GM18505 (cell line): ENCODE measurements at regions not wholly inside any gene's neighbourhood (a gene's known extent, or its start where the extent isn't known, plus 50 kb on each side); places are given as distances from the start of the nearest gene placed in this dataset.
"Not testable (repeated sequence)": the region's sequence is repeated elsewhere in the genome, so short reads cannot be mapped to it uniquely, and the experiment has no call there.

Source experiments
- ATAC-seq: cut with Tn5 transposase; IDR thresholded peaks from one replicate; pipeline ENCODE4 v1.9.1; 2021; ENCODE audit not compliant: unreplicated experiment
- POLR2A ChIP-seq: IDR thresholded peaks from 4 replicates; pipeline ENCODE4 v1.6.1; 2011; ENCODE audit warnings: borderline replicate concordance; ENCODE audit not compliant: insufficient read depth, insufficient read length; ENCODE audit errors: extremely low read depth

DNA sequence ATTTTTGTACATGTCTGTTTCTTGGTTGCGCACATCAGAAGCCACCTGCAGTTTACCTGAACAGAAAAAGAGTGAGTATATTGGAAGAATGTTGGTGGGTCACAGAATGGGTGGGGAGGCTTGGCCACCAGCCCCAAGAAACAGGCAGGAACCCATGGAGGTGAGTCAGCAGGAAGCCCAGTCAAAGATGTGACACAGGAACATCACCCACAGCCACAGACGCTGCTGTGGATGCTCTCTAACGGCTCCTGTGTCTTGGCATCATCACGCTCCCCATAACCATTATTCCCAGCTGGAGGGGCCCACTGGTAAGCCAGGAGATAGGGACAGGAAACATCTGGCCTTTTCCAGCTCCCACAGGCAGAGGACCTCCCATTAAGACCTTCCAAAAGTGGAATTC lies 94.0 kb upstream of the WSB1 start:
- TF ChIP-seq POLR2A = no peak
- no peak for ATAC-seq

DNA sequence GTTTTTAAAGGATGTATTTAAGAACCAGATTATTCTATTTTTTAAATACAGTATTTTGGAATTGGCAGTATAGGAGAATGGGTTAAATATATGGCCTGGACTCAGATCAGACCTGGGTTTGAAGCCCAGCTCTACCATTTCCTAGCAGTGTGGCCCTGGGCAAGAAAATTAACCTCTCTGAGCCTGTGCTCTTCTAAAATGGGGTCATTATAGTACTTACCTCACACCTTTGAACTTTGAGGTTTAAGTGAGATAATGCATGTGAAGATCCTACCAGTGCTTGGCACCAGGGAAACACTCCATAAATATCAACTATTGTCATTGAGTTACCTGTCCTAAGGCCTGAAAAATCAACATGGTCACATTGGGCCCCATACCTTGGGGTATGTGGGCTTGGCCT lies 93.4 kb upstream of the WSB1 start:
- no peak for TF ChIP-seq POLR2A
- ATAC-seq = no peak

DNA sequence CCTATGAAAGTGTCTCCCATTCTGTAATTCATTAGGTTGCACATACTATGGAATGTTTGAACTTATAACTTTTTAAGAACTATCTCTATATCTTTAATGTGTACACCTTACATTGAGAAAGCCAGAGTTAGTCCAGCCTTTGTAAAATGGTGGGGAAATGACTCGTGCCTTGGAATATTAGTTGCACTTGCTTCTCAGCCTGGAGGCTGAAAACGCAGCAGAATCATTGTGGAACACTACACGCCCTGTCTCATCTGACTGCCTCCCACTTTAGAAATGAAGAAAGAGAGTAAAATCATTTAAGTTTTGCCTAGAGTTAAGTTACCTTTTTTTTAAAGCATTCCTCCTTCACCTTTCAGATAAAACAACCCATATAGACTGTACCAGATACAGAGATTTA lies 90.7 kb upstream of the WSB1 start:
- TF ChIP-seq POLR2A = no peak
- ATAC-seq = no peak

DNA sequence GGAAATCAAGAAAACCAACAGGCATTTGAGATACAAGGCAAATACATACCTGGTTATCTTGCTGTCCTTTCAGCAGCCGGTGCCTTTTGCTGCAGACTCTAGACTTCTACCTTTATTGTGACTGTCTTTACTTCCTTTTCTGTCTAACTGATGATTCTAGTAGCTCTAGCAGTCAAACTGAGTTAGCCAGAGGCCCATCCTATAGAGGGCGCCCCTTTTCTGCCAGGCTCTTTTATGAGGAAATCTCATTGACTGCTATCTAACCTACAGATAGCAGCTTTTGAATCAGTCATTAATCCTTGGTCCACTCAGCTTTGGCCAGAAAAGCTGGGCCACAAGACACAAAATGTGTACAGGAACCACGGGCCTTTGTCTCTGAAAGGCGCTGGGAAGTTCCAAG lies 87.5 kb upstream of the WSB1 start:
- no peak for TF ChIP-seq POLR2A
- ATAC-seq = no peak

DNA sequence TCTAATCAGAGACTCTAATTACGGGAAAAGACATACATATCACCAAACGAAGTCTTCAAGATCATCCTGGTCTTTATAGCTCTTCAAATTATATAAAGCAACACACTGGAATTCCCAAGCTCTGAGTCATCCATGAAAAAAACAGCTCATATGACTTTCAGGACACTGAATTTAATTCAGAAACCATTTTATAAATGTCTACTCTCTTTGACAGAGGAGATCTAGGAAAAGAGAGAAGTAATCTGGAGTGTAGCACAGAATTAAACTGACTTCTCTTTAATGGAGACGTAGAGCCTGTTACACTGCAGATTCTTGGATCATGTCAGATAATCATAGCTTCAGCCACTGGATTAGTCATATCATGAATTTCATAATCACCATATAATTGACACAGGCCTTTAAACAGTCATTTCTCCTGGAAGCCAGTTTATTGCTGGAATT lies 86.8 kb upstream of the WSB1 start:
- ATAC-seq = no peak
- TF ChIP-seq POLR2A = no peak

DNA sequence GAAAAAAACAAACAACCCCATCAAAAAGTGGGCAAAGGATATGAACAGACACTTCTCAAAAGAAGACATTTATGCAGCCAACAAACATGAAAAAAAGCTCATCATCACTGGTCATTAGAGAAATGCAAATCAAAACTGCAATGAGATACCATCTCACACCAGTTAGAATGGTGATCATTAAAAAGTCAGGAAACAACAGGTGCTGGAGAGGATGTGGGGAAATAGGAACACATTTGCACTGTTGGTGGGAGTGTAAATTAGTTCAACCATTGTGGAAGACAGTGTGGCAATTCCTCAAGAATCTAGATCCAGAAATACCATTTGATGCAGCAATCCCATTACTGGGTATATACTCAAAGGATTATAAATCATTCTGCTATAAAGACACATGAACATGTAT lies 85.5 kb upstream of the WSB1 start:
- ATAC-seq = not testable (repeated sequence)

DNA sequence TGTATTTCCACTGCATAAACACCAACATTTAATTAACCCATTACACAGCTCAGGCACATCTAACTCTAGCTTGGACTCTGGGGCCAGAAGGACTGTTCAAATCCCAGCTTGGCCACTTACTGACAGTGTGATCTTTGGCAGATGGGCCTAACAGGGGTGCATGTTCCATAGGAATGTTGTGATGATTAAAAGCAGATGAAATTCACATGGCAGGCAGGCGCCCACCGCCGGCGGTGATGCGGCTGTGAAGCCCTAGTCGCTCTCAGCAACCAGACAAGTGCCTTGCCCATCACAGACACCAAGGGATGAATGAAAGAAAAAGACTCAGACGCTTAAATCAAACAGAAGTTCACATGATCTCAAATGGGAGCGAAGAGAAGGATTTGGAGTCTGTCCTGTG lies 84.6 kb upstream of the WSB1 start:
- no peak for TF ChIP-seq POLR2A
- no peak for ATAC-seq

DNA sequence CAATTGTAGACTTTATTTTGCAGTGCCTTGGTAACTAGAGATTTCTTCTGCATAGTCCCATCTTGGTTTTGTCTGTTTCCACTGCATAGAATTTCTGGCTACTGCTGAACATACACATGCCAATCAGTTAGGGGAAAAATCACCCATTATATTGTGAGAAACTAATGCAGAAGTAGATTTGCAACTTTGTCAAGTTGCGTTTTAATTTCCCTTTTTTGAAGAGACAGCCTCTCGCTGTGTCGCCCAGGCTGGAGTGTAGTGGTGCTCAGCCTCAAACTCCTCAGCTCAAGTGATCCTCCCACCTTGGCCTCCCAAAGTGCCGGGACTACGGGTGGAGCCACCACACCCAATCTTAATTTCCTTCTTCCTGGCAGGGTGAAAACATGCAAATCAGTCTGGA lies 83.1 kb upstream of the WSB1 start:
- not testable (repeated sequence) for ATAC-seq

DNA sequence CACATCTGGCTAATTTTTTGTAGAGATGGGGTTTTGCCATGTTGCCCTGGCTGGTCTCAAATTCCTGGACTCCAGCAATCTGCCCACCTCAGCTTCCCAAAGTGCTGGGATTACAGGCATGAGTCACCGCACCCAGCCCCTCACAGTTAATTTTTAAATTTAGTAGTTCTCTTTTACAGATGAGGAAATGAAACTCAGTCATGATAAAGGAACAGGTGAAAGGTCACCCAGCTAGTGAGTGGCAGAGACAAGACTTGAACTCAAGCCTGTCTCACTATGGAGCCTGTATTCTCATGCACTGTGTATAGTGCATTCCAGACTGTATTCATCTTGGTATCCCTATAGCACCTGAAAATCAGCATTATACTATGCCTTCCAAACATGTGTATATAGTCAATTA lies 77.1 kb upstream of the WSB1 start:
- no peak for TF ChIP-seq POLR2A
- no peak for ATAC-seq

DNA sequence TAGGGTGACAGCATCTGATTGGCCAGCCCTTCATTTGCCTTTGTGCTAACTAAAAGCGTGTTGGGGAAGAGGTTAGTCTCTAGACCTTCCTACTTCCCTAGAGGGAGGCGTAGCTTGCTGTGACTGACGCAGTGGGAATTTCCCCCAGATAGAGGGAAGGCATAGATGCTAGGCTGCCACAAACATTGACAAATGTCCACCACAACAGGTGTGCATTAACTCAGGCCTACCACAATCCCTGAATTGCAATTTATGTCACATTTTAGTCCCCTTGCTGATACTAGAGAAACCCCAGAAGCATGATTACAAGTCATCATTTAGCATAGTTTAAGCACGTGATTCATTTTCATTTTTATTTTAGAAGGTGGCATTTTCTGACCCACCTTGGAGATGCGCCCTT lies 76.3 kb upstream of the WSB1 start:
- peak; percentile 67 for ATAC-seq
- TF ChIP-seq POLR2A = no peak

DNA sequence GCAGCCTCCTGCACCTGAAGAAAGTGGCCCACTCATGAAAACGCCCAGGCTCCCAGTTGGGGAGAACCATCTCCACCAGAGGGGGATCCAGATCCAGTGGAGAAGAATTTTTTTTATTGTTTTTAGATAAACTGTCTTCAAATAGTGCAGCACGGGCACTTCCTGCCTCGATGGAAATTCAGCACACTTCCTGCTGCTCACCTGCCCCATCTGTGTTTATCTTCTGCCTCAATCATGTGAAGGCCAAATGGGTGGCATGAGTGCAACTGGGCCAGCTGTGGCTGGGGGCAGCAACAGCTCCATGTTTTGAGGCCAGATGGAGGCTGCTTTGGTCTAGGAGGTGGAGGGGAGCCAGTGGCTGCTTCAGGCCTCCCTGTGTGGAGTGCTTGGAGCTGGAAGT lies 75.9 kb upstream of the WSB1 start:
- ATAC-seq = no peak

DNA sequence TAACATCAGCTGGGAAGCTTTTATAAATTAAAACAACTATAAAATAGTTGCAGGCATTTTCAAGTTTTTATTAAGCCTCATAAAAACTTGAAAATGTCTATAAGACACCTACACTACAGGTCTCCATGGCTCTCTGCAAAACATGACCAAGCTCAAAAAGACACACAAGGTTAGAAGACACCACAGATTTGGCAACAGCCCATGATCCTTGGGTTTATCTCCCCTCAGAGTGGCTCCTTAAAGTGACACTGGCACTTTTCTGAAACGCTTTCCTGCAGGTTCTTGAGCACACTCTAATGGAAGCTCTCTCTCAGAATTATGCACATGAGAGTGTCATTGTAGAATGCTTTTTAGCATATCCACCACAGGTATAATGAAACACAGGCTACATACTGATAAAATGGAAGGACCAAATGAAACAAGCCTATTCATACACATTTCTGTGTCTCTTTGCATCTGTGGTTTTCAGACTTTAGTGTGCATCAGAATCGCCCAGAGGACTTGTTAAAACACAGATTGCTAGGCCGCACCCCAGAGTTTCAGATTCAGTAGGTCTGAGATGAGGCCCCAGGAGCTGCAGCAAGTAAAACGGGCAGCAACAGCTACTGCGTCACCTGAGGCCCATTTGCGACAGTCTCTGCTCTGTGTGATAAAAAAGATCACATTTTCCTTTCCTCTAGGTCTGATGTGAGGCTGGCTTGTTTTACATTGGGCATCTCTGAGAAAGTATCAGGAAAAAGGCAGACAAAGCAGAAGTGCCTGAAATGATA lies 75.0 kb upstream of the WSB1 start:
- peak; percentile 66 for ATAC-seq
- TF ChIP-seq POLR2A = no peak

More for the DNA sequence above, 75.9 kb upstream of the WSB1 start:
- TF ChIP-seq POLR2A = no peak

DNA sequence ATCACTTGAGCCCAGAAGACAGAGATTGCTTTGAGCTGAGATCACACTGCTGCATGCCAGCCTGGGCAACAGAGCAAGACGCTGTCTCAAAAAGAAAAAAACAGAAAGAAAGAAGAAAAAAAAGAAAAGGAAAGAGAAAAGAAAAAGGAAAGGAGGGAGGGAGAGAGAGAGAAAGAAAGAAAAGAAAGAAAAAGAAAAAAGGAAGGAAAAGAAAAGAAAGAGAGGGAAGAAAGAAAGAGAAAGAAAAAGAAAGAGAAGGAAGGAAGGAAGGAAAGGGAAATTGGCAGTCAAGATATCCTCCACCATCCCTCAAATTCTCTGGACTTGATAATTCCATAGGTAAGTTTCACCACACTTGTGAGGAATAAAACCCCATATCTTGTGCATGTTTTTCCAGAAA lies 71.4 kb upstream of the WSB1 start:
- ATAC-seq = no peak
- no peak for TF ChIP-seq POLR2A

DNA sequence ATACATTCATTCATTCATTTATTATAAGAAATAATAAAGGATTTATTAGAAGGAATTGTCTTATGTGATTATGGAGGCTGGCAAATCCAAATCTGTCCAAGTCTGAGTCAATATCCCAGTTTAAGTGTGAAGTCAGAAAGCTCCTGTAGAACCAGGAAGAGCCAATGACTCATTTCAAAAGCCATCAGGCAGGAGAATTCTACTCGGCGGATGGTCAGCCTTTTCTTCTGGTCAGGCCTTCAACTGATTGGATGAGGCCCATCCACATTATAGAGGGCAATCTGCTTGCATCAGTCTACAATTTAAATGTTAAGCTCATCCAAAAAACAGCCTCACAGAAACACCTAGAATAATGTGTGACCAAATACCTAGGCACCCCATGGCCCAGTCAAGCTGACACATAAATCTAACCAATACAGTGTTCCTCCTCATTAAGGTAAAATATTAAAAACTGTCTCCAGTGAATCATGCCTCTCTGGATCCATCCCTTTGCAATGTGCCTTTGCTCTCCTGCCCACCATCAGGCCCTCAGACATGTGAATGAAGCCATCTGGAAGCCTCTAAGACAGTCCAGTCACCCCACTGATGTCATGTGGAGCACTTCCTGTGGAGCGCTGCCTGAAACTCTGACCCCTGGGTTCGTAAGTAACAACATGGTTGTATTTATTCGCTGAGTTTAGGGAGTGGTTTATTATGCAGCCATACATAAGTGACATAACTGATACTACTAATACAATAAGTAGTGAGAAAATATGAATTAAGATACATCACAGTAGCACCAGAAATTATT lies 69.2 kb upstream of the WSB1 start:
- ATAC-seq = no peak
- no peak for TF ChIP-seq POLR2A
